Sigmoid colon (tissue), 6 donors: ENCODE measurements at regions not wholly inside any gene's neighbourhood (a gene's known extent, or its start where the extent isn't known, plus 50 kb on each side); places are given as distances from the start of the nearest gene placed in this dataset.

Experiments
- DNase-seq: peaks from one replicate; pipeline ENCODE4 v3.0.0-alpha.2; 2019
- H3K27ac ChIP-seq, 4 donors: fragments of 200-600 bp; sonication (generic); one replicate each; pipeline ENCODE4 v1.5.1; 2016 to 2019; ENCODE audit warnings: mild to moderate bottlenecking in 1 of 4
- H3K27me3 ChIP-seq, 3 donors: fragments of 200-600 bp; sonication (generic); one replicate each; pipeline ENCODE4 v1.5.1; 2019; ENCODE audit warnings: mild to moderate bottlenecking in 1 of 3
- H3K36me3 ChIP-seq, 4 donors: fragments of 200-600 bp; sonication (generic); one replicate each; pipeline ENCODE4 v1.5.1; 2016 to 2019
- H3K4me1 ChIP-seq, 4 donors: fragments of 200-600 bp; sonication (generic); one replicate each; pipeline ENCODE4 v1.5.1; 2017 to 2019
- H3K4me3 ChIP-seq, 4 donors: fragments of 200-600 bp; sonication (generic); one replicate each; pipeline ENCODE4 v1.5.1; 2017 to 2019; ENCODE audit warnings: mild to moderate bottlenecking in 2 of 4, moderate library complexity in 1 of 4
- H3K9me3 ChIP-seq, 4 donors: fragments of 200-600 bp in 3 of 4; sonication (generic) in 3 of 4; one replicate each; pipeline versions ENCODE4 v1.5.1 to v1.6.1; 2013 to 2019
- EP300 ChIP-seq, 4 donors: sonication (generic); formaldehyde crosslinking; IDR thresholded peaks; one replicate each; pipeline ENCODE4 v1.6.1; 2017; ENCODE audit warnings: antibody characterized with exemption in 4 of 4
- POLR2A ChIP-seq, 2 donors: fragments of 450-650 bp; IDR thresholded peaks; one replicate each; pipeline ENCODE4 v1.6.1; 2016; ENCODE audit warnings: antibody characterized with exemption in 2 of 2, mild to moderate bottlenecking in 2 of 2, moderate library complexity in 2 of 2
- POLR2AphosphoS5 ChIP-seq, 4 donors: sonication (generic); formaldehyde crosslinking; IDR thresholded peaks; one replicate each; pipeline ENCODE4 v1.6.1; 2017; ENCODE audit warnings: antibody characterized with exemption in 4 of 4
- WGBS, 2 donors: extraction: QIAGEN DNeasy Blood & Tissue Kit; methylation state at CpG; one replicate each; pipeline ENCODE4 v1.1.7; 2013; 5-methylcytosine and 5-hydroxymethylcytosine counted together
- intact Hi-C: fragments of 100-400 bp; cut with DNase I; formaldehyde crosslinking; loops from one replicate; pipeline ENCODE4 v1.15.1; 2023
- TF ChIP-seq, protein P1 (sequence below), 4 experiments: fragments of 450-650 bp in 3 of 4; fragments of 200-600 bp in 1 of 4; IDR thresholded peaks; one replicate each; pipeline ENCODE4 v1.5.1; 2016 to 2019; ENCODE audit warnings: antibody characterized with exemption in 4 of 4, mild to moderate bottlenecking in 3 of 4, moderate library complexity in 2 of 4
- donor health status: healthy with polysubstance abuse.
- donor health status: healthy.

- no peaks in the 10 kb centered on the region for H3K36me3 ChIP-seq
- no peaks in the 10 kb centered on the region for H3K9me3 ChIP-seq
- H3K4me3 ChIP-seq, result no peak overlapping the region
- H3K4me1 ChIP-seq, result no peaks in the 10 kb centered on the region
- no peak for DNase-seq
- H3K27ac ChIP-seq, result no peak overlapping the region
- TF ChIP-seq, protein P1, sequence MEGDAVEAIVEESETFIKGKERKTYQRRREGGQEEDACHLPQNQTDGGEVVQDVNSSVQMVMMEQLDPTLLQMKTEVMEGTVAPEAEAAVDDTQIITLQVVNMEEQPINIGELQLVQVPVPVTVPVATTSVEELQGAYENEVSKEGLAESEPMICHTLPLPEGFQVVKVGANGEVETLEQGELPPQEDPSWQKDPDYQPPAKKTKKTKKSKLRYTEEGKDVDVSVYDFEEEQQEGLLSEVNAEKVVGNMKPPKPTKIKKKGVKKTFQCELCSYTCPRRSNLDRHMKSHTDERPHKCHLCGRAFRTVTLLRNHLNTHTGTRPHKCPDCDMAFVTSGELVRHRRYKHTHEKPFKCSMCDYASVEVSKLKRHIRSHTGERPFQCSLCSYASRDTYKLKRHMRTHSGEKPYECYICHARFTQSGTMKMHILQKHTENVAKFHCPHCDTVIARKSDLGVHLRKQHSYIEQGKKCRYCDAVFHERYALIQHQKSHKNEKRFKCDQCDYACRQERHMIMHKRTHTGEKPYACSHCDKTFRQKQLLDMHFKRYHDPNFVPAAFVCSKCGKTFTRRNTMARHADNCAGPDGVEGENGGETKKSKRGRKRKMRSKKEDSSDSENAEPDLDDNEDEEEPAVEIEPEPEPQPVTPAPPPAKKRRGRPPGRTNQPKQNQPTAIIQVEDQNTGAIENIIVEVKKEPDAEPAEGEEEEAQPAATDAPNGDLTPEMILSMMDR (IDR thresholded peaks at IDR 0.05), result no peak
- no peak for TF ChIP-seq POLR2A (IDR thresholded peaks at IDR 0.05)
- H3K27me3 ChIP-seq, result no peaks in the 10 kb centered on the region
- intact Hi-C loops, result no loop called here
- 88% methylated on average over 7 of the region's 7 CpGs for WGBS, 2 donors
Observed at GRCh38 chr10:14407567-14407966, 76.8 kb upstream of the FRMD4A start.

- Histone ChIP-seq H3K36me3 (no peaks in the 10 kb centered on the region), H3K27me3 (no peaks in the 10 kb centered on the region), H3K4me1 (no peaks in the 10 kb centered on the region), H3K4me3 (no peak overlapping the region), H3K9me3 (no peaks in the 10 kb centered on the region), H3K27ac (no peak overlapping the region)
- 88 to 90% methylated on average over 18 of the region's 18 CpGs for WGBS, 2 donors
- TF ChIP-seq, protein P1 (IDR thresholded peaks at IDR 0.05), result no peak
- TF ChIP-seq EP300 (IDR thresholded peaks at IDR 0.05) (no peak), POLR2A (IDR thresholded peaks at IDR 0.05) (no peak), POLR2AphosphoS5 (IDR thresholded peaks at IDR 0.05) (no peak)
- DNase-seq, result no peak
- intact Hi-C loops, result no loop called here
Observed at GRCh38 chr10:14405076-14406065, 74.6 kb upstream of the FRMD4A start.

DNA sequence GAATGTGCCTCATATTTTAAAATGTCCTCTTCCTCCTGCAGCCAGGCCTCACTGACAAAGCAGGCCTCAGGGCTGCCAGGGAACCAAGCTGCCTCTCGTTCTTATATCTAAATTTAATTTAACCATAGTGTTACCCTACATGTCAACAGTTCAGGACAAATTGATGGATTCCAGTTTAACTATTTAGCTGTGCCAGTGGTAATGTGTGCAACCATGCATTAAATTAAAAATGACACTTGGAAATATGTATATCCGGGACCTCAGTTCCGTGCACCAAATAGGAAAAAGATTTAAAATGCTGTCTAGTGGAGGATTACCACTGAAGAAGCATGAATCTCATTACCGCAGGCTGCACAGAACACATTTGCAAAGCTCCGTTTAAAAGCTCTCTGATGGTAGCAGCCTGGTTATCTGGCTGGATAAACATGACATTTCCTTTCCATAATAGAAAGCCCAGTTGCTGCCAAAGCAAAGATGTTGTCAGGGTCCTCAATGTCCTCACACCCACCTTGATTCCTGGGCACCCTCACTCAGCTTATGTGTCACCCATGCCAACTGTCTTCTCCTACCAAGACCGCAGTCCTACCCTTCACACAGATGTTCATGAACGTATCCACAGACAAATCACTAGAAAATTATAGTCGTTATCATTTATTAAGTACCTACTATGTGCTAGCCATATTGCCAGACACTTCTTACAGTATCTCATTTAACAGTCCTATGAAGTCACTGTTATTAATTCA lies 73.3 kb upstream of the FRMD4A start:
- no peak overlapping the region for H3K4me3 ChIP-seq
- 84 to 85% methylated on average over 8 of the region's 8 CpGs for WGBS, 2 donors
- H3K9me3 ChIP-seq, result no peaks in the 10 kb centered on the region
- no peaks in the 10 kb centered on the region for H3K36me3 ChIP-seq
- no peak overlapping the region for H3K27ac ChIP-seq
- intact Hi-C loops, result no loop called here
- no peaks in the 10 kb centered on the region for H3K27me3 ChIP-seq
- no peaks in the 10 kb centered on the region for H3K4me1 ChIP-seq
- no peak for DNase-seq
- TF ChIP-seq, protein P1 (IDR thresholded peaks at IDR 0.05), result no peak
- no peak for TF ChIP-seq EP300 (IDR thresholded peaks at IDR 0.05)
- TF ChIP-seq POLR2A (IDR thresholded peaks at IDR 0.05), result no peak
- TF ChIP-seq POLR2AphosphoS5 (IDR thresholded peaks at IDR 0.05), result no peak

GRCh38 chr10:14403359-14403758 lies 72.6 kb upstream of the FRMD4A start:
- 77 to 79% methylated on average over 6 of the region's 6 CpGs for WGBS, 2 donors
- Histone ChIP-seq H3K4me1 (no peaks in the 10 kb centered on the region), H3K9me3 (no peaks in the 10 kb centered on the region), H3K4me3 (no peak overlapping the region), H3K36me3 (no peaks in the 10 kb centered on the region), H3K27ac (no peak overlapping the region), H3K27me3 (no peaks in the 10 kb centered on the region)
- intact Hi-C loops, result no loop called here
- DNase-seq, result no peak
- TF ChIP-seq, protein P1 (IDR thresholded peaks at IDR 0.05), result no peak
- TF ChIP-seq POLR2A (IDR thresholded peaks at IDR 0.05) (no peak), POLR2AphosphoS5 (IDR thresholded peaks at IDR 0.05) (no peak), EP300 (IDR thresholded peaks at IDR 0.05) (no peak)
